GM21381 (cell line): ENCODE measurements at regions not wholly inside any gene's neighbourhood (a gene's known extent, or its start where the extent isn't known, plus 50 kb on each side); places are given as distances from the start of the nearest gene placed in this dataset.

Experiments
- ATAC-seq: cut with Tn5 transposase; IDR thresholded peaks from one replicate; pipeline ENCODE4 v1.9.1; 2021; ENCODE audit warnings: mild to moderate bottlenecking, moderate library complexity; ENCODE audit not compliant: unreplicated experiment

- peak; percentile 50 for ATAC-seq
Observed at GRCh38 chr3:5426094-5426883, 238.8 kb downstream of the EDEM1 start.

- no peak for ATAC-seq
Observed at GRCh38 chr3:5427021-5427420, 239.5 kb downstream of the EDEM1 start.

GRCh38 chr3:5427938-5428337 is 240.4 kb downstream of the EDEM1 start:
- no peak for ATAC-seq

GRCh38 chr3:5428607-5429516 is 241.4 kb downstream of the EDEM1 start:
- ATAC-seq, result peak; percentile 77

- peak; percentile 3 for ATAC-seq
Observed at GRCh38 chr3:5429517-5429890, 242.0 kb downstream of the EDEM1 start.

GRCh38 chr3:5430701-5431100 is 243.2 kb downstream of the EDEM1 start:
- no peak for ATAC-seq

- no peak for ATAC-seq
Observed at GRCh38 chr3:5431146-5431545, 243.6 kb downstream of the EDEM1 start.

- no peak for ATAC-seq
Observed at GRCh38 chr3:5431811-5432378, 244.4 kb downstream of the EDEM1 start.

GRCh38 chr3:5437296-5437782 is 249.8 kb downstream of the EDEM1 start:
- no peak for ATAC-seq

GRCh38 chr3:5437783-5438323 is 250.3 kb downstream of the EDEM1 start:
- no peak for ATAC-seq

GRCh38 chr3:5441401-5441800 is 253.9 kb downstream of the EDEM1 start:
- ATAC-seq, result no peak

- ATAC-seq, result no peak
Observed at GRCh38 chr3:5442106-5442785, 254.7 kb downstream of the EDEM1 start.

- ATAC-seq, result no peak
Observed at GRCh38 chr3:5442786-5443138, 255.3 kb downstream of the EDEM1 start.

GRCh38 chr3:5444253-5444652 is 256.7 kb downstream of the EDEM1 start:
- no peak for ATAC-seq

- ATAC-seq, result no peak
Observed at GRCh38 chr3:5445676-5446201, 258.2 kb downstream of the EDEM1 start.

GRCh38 chr3:5448246-5448645 is 260.7 kb downstream of the EDEM1 start:
- no peak for ATAC-seq

- no peak for ATAC-seq
Observed at GRCh38 chr3:5448816-5449215, 261.3 kb downstream of the EDEM1 start.

- ATAC-seq, result no peak
Observed at GRCh38 chr3:5456199-5456598, 268.7 kb downstream of the EDEM1 start.

- ATAC-seq, result no peak
Observed at GRCh38 chr3:5458526-5458925, 271.0 kb downstream of the EDEM1 start.

GRCh38 chr3:5462086-5462485 is 274.6 kb downstream of the EDEM1 start:
- no peak for ATAC-seq
